ENCODE measurements at regions not wholly inside any gene's neighbourhood (a gene's known extent, or its start where the extent isn't known, plus 50 kb on each side); places are given as distances from the start of the nearest gene placed in this dataset.

DNA sequence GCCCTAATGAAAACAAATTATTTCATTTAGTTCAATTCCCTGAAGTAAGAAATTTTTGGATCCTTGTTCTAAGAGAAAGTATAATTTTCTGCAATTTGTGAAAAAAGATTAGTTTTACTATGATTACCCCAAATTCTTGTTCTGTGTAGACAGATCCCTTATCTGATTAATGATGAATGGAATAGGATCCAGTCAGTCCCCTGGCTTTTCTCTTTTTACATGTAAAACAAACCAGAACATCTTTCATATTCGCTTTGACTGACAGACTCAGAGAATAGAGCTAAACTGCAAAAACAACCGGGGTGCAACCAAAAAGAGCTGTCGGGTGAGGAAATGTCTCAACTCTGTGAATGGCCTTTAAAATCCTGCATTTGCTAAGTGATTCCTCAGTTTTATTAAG is 93.4 kb upstream of the VEGFC start:
- DNase-seq (ENCODE audit: low spot score in 2 of 2): no peak
- intact Hi-C loops (cut with DNase I; ENCODE audit: low total_unique reads): no loop called here
- no peak for TF ChIP-seq POLR2A (IDR thresholded peaks at IDR 0.05)
- TF ChIP-seq CTCF (IDR thresholded peaks at IDR 0.05): no peak
- no peak overlapping the region for H3K4me3 ChIP-seq (ENCODE audit: low read depth, poor library complexity, severe bottlenecking)
- 67 to 70% methylated on average over 3 of the region's 3 CpGs for WGBS, 2 donors

- intact Hi-C loops (cut with DNase I; ENCODE audit: low total_unique reads): no loop called here
- no peak for DNase-seq (ENCODE audit: low spot score in 2 of 2)
- WGBS, 2 donors: 88 to 89% methylated on average over 3 of the region's 3 CpGs
- no peak overlapping the region for H3K4me3 ChIP-seq (ENCODE audit: low read depth, poor library complexity, severe bottlenecking)
- TF ChIP-seq CTCF (IDR thresholded peaks at IDR 0.05): no peak
- no peak for TF ChIP-seq POLR2A (IDR thresholded peaks at IDR 0.05)
Observed at GRCh38 chr4:176889776-176890175, 97.1 kb upstream of the VEGFC start.

GRCh38 chr4:176894498-176894897 is 101.8 kb upstream of the VEGFC start:
- intact Hi-C loops (cut with DNase I; ENCODE audit: low total_unique reads): no loop called here
- TF ChIP-seq POLR2A (IDR thresholded peaks at IDR 0.05): no peak
- no peak for TF ChIP-seq CTCF (IDR thresholded peaks at IDR 0.05)
- no peak overlapping the region for H3K4me3 ChIP-seq (ENCODE audit: low read depth, poor library complexity, severe bottlenecking)
- DNase-seq (ENCODE audit: low spot score in 2 of 2): no peak
- WGBS, 2 donors: 82 to 88% methylated on average over 3 of the region's 3 CpGs

GRCh38 chr4:176896211-176896610 is 103.5 kb upstream of the VEGFC start:
- H3K4me3 ChIP-seq (ENCODE audit: low read depth, poor library complexity, severe bottlenecking): no peak overlapping the region
- 32 to 41% methylated on average over 5 of the region's 5 CpGs for WGBS, 2 donors
- no peak for DNase-seq (ENCODE audit: low spot score in 2 of 2)
- intact Hi-C loops (cut with DNase I; ENCODE audit: low total_unique reads): no loop called here
- no peak for TF ChIP-seq CTCF (IDR thresholded peaks at IDR 0.05)
- TF ChIP-seq POLR2A (IDR thresholded peaks at IDR 0.05): no peak

GRCh38 chr4:176897226-176897625 is 104.5 kb upstream of the VEGFC start:
- no peak for DNase-seq (ENCODE audit: low spot score in 2 of 2)
- intact Hi-C loops (cut with DNase I; ENCODE audit: low total_unique reads): no loop called here
- 48 to 82% methylated on average over 2 of the region's 2 CpGs for WGBS, 2 donors
- TF ChIP-seq POLR2A (IDR thresholded peaks at IDR 0.05): no peak
- TF ChIP-seq CTCF (IDR thresholded peaks at IDR 0.05): no peak
- H3K4me3 ChIP-seq (ENCODE audit: low read depth, poor library complexity, severe bottlenecking): no peak overlapping the region

GRCh38 chr4:176898791-176899190 is 106.1 kb upstream of the VEGFC start:
- WGBS, 2 donors: 89 to 96% methylated on average over 2 of the region's 2 CpGs
- intact Hi-C loops (cut with DNase I; ENCODE audit: low total_unique reads): no loop called here

More at GRCh38 chr4:176898791-176899190, 106.1 kb upstream of the VEGFC start:
- H3K4me3 ChIP-seq (ENCODE audit: low read depth, poor library complexity, severe bottlenecking): no peak overlapping the region
- TF ChIP-seq CTCF (IDR thresholded peaks at IDR 0.05): no peak
- TF ChIP-seq POLR2A (IDR thresholded peaks at IDR 0.05): no peak
- no peak for DNase-seq (ENCODE audit: low spot score in 2 of 2)
